ENCODE measurements at regions not wholly inside any gene's neighbourhood (a gene's known extent, or its start where the extent isn't known, plus 50 kb on each side); places are given as distances from the start of the nearest gene placed in this dataset.

DNA sequence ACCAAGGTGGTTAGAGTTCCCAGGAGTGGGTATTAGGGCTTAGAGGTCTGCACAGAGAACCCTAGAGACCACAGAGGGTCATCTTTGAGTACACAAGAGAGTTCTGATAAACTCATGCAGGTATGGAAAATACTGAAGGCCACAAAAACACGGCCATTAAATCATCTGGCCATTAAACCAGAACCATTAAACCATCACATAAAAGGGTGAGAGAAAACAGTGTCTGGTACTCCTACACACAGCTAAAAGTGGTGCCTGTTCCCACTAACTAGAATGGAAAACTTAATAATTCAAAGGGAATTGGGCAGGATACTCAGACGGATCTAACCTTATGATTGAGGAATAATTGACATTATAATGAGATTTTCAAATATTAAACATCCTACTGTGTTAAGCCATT is 679.4 kb downstream of the TNS3 start:
- no peak overlapping the region for H3K4me3 ChIP-seq (ENCODE audit: insufficient read depth, low read depth, low read length)
- H2AFZ ChIP-seq (ENCODE audit: low read depth, low read length) = no peak overlapping the region
- peaks cover 3% of the 10 kb centered on the region for H3K27me3 Mint-ChIP-seq (ENCODE audit: low read depth, unreplicated experiment)
- H3K4me3 Mint-ChIP-seq (ENCODE audit: unreplicated experiment) = no peak overlapping the region
- no peaks in the 10 kb centered on the region for H3K9me3 ChIP-seq (ENCODE audit: insufficient read depth, low read depth, low read length)
- peaks cover 3% of the 10 kb centered on the region for H3K4me1 Mint-ChIP-seq (ENCODE audit: low read depth, unreplicated experiment)
- H3K27me3 ChIP-seq (ENCODE audit: insufficient read depth, low read length) = no peaks in the 10 kb centered on the region
- H3K79me2 ChIP-seq (ENCODE audit: insufficient read depth, low read length) = no peaks in the 10 kb centered on the region
- no peak overlapping the region for H3K4me2 ChIP-seq (ENCODE audit: low read length)
- FAIRE-seq = no peak
- no peaks in the 10 kb centered on the region for H3K36me3 Mint-ChIP-seq (ENCODE audit: low read depth, unreplicated experiment)
- no peak overlapping the region for H3K9ac ChIP-seq (ENCODE audit: low read length)
- no peak overlapping the region for H3K27ac Mint-ChIP-seq (ENCODE audit: unreplicated experiment)
- H3K9me3 Mint-ChIP-seq (ENCODE audit: unreplicated experiment) = no peaks in the 10 kb centered on the region
- no peak for DNase-seq (ENCODE audit: low read depth)
- H3K27ac ChIP-seq (ENCODE audit: low read depth, low read length) = no peak overlapping the region
- no peaks in the 10 kb centered on the region for H3K4me1 ChIP-seq (ENCODE audit: insufficient read depth, low read length)
- TF ChIP-seq, protein P1, sequence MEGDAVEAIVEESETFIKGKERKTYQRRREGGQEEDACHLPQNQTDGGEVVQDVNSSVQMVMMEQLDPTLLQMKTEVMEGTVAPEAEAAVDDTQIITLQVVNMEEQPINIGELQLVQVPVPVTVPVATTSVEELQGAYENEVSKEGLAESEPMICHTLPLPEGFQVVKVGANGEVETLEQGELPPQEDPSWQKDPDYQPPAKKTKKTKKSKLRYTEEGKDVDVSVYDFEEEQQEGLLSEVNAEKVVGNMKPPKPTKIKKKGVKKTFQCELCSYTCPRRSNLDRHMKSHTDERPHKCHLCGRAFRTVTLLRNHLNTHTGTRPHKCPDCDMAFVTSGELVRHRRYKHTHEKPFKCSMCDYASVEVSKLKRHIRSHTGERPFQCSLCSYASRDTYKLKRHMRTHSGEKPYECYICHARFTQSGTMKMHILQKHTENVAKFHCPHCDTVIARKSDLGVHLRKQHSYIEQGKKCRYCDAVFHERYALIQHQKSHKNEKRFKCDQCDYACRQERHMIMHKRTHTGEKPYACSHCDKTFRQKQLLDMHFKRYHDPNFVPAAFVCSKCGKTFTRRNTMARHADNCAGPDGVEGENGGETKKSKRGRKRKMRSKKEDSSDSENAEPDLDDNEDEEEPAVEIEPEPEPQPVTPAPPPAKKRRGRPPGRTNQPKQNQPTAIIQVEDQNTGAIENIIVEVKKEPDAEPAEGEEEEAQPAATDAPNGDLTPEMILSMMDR (IDR thresholded peaks at IDR 0.05; ENCODE audit: insufficient read depth, low read depth, low read length) = no peak
- no peak for TF ChIP-seq EZH2 (IDR thresholded peaks at IDR 0.05; ENCODE audit: insufficient read depth, low read length)
- H3K36me3 ChIP-seq (ENCODE audit: insufficient read depth, low read length) = no peaks in the 10 kb centered on the region
- H4K20me1 ChIP-seq (ENCODE audit: insufficient read depth, low read length) = no peaks in the 10 kb centered on the region

GRCh38 chr7:46900312-46901263 is 681.3 kb downstream of the TNS3 start:
- H4K20me1 ChIP-seq (ENCODE audit: insufficient read depth, low read length) = no peaks in the 10 kb centered on the region
- H3K4me1 Mint-ChIP-seq (ENCODE audit: low read depth, unreplicated experiment) = peaks cover 3% of the 10 kb centered on the region
- H3K27ac ChIP-seq (ENCODE audit: low read depth, low read length) = no peak overlapping the region
- peaks cover 3% of the 10 kb centered on the region for H3K27me3 Mint-ChIP-seq (ENCODE audit: low read depth, unreplicated experiment)
- peak; percentile 93 for DNase-seq (ENCODE audit: low read depth)
- no peaks in the 10 kb centered on the region for H3K27me3 ChIP-seq (ENCODE audit: insufficient read depth, low read length)
- no peak overlapping the region for H3K27ac Mint-ChIP-seq (ENCODE audit: unreplicated experiment)
- H3K36me3 ChIP-seq (ENCODE audit: insufficient read depth, low read length) = no peaks in the 10 kb centered on the region
- TF ChIP-seq, protein P1 (IDR thresholded peaks at IDR 0.05; ENCODE audit: insufficient read depth, low read depth, low read length) = no peak
- no peak for TF ChIP-seq EZH2 (IDR thresholded peaks at IDR 0.05; ENCODE audit: insufficient read depth, low read length)
- H3K36me3 Mint-ChIP-seq (ENCODE audit: low read depth, unreplicated experiment) = no peaks in the 10 kb centered on the region
- no peak overlapping the region for H3K4me3 ChIP-seq (ENCODE audit: insufficient read depth, low read depth, low read length)
- no peaks in the 10 kb centered on the region for H3K79me2 ChIP-seq (ENCODE audit: insufficient read depth, low read length)
- H2AFZ ChIP-seq (ENCODE audit: low read depth, low read length) = no peak overlapping the region
- no peaks in the 10 kb centered on the region for H3K4me1 ChIP-seq (ENCODE audit: insufficient read depth, low read length)
- H3K4me2 ChIP-seq (ENCODE audit: low read length) = no peak overlapping the region
- H3K9me3 ChIP-seq (ENCODE audit: insufficient read depth, low read depth, low read length) = no peaks in the 10 kb centered on the region
- H3K9ac ChIP-seq (ENCODE audit: low read length) = no peak overlapping the region
- no peak overlapping the region for H3K4me3 Mint-ChIP-seq (ENCODE audit: unreplicated experiment)
- FAIRE-seq = no peak
- H3K9me3 Mint-ChIP-seq (ENCODE audit: unreplicated experiment) = no peaks in the 10 kb centered on the region

DNA sequence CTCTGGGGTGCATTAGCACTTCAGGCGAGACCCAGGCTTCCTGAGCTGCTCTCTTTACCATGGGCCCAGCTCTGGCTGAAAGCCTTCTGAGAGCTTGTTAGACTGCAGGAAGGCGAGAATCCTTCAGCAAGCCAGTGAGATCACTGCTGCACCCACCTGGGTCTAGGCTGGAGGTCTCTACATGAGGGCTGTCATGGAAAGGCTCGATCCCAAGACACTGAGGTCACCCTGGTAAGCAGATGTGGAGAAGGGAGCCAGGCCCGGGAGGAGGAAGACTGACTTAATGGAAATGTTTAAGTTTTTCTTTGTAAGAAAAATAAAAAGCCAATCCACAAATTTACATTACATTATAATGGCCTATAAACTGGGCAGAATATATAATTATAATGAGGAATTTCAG is 684.5 kb downstream of the TNS3 start:
- Histone ChIP-seq H3K36me3 (ENCODE audit: insufficient read depth, low read length) (no peaks in the 10 kb centered on the region), H3K9me3 (ENCODE audit: insufficient read depth, low read depth, low read length) (no peaks in the 10 kb centered on the region), H3K27ac (ENCODE audit: low read depth, low read length) (no peak overlapping the region), H3K27me3 (ENCODE audit: insufficient read depth, low read length) (no peaks in the 10 kb centered on the region), H2AFZ (ENCODE audit: low read depth, low read length) (no peak overlapping the region), H3K4me2 (ENCODE audit: low read length) (no peak overlapping the region), H3K9ac (ENCODE audit: low read length) (no peak overlapping the region), H3K4me3 (ENCODE audit: insufficient read depth, low read depth, low read length) (no peak overlapping the region), H3K4me1 (ENCODE audit: insufficient read depth, low read length) (no peaks in the 10 kb centered on the region), H4K20me1 (ENCODE audit: insufficient read depth, low read length) (no peaks in the 10 kb centered on the region), H3K79me2 (ENCODE audit: insufficient read depth, low read length) (no peaks in the 10 kb centered on the region)
- no peaks in the 10 kb centered on the region for H3K36me3 Mint-ChIP-seq (ENCODE audit: low read depth, unreplicated experiment)
- H3K4me1 Mint-ChIP-seq (ENCODE audit: low read depth, unreplicated experiment) = peaks cover 3% of the 10 kb centered on the region
- H3K4me3 Mint-ChIP-seq (ENCODE audit: unreplicated experiment) = no peak overlapping the region
- H3K27ac Mint-ChIP-seq (ENCODE audit: unreplicated experiment) = no peak overlapping the region
- peaks cover 3% of the 10 kb centered on the region for H3K27me3 Mint-ChIP-seq (ENCODE audit: low read depth, unreplicated experiment)
- DNase-seq (ENCODE audit: low read depth) = no peak
- no peaks in the 10 kb centered on the region for H3K9me3 Mint-ChIP-seq (ENCODE audit: unreplicated experiment)
- TF ChIP-seq, protein P1 (IDR thresholded peaks at IDR 0.05; ENCODE audit: insufficient read depth, low read depth, low read length) = no peak
- TF ChIP-seq EZH2 (IDR thresholded peaks at IDR 0.05; ENCODE audit: insufficient read depth, low read length) = no peak
- FAIRE-seq = no peak
